ENCODE measurements at regions not wholly inside any gene's neighbourhood (a gene's known extent, or its start where the extent isn't known, plus 50 kb on each side); places are given as distances from the start of the nearest gene placed in this dataset.

- TF ChIP-seq CTCF (IDR thresholded peaks at IDR 0.05) (no peak), POLR2A (IDR thresholded peaks at IDR 0.05) (no peak)
Measured at GRCh38 chr5:166991601-166992000, 1299.8 kb upstream of the WWC1 start.
